ENCODE measurements at regions not wholly inside any gene's neighbourhood (a gene's known extent, or its start where the extent isn't known, plus 50 kb on each side); places are given as distances from the start of the nearest gene placed in this dataset.

DNA sequence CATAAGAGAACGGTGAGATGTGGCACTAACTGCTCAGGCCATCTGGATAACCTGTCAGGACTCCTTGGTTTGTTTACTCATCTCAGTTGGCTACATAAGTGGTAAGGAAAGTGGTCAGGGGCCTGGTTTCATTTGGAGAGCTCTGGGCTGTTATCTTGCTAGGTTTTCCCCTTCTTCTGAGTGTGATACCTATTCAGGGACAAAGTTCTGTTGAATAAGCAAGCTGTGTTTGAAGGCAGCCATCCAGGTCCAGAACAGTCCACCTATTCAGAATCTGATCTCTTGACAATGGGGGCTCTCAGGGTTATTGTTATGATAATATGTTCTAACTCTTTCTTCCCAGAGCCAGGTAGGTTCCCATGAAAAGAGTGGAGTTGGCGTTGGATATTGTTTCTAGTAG is 194.9 kb downstream of the PAH start:
- DNase-seq (ENCODE audit: low spot score), result no peak
- H3K27ac Mint-ChIP-seq (ENCODE audit: unreplicated experiment), result no peak overlapping the region
- no peaks in the 10 kb centered on the region for H3K9me3 Mint-ChIP-seq (ENCODE audit: unreplicated experiment)
- H3K36me3 Mint-ChIP-seq (ENCODE audit: low read depth, unreplicated experiment), result no peaks in the 10 kb centered on the region
- no peaks in the 10 kb centered on the region for H3K27me3 Mint-ChIP-seq (ENCODE audit: unreplicated experiment)
- no peaks in the 10 kb centered on the region for H3K4me1 Mint-ChIP-seq (ENCODE audit: unreplicated experiment)
- H3K4me3 Mint-ChIP-seq (ENCODE audit: unreplicated experiment), result no peak overlapping the region
- TF ChIP-seq, protein P1, sequence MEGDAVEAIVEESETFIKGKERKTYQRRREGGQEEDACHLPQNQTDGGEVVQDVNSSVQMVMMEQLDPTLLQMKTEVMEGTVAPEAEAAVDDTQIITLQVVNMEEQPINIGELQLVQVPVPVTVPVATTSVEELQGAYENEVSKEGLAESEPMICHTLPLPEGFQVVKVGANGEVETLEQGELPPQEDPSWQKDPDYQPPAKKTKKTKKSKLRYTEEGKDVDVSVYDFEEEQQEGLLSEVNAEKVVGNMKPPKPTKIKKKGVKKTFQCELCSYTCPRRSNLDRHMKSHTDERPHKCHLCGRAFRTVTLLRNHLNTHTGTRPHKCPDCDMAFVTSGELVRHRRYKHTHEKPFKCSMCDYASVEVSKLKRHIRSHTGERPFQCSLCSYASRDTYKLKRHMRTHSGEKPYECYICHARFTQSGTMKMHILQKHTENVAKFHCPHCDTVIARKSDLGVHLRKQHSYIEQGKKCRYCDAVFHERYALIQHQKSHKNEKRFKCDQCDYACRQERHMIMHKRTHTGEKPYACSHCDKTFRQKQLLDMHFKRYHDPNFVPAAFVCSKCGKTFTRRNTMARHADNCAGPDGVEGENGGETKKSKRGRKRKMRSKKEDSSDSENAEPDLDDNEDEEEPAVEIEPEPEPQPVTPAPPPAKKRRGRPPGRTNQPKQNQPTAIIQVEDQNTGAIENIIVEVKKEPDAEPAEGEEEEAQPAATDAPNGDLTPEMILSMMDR (IDR thresholded peaks at IDR 0.05; ENCODE audit: unreplicated experiment), result no peak

GRCh38 chr12:102708108-102708507 is 208.9 kb downstream of the PAH start:
- DNase-seq (ENCODE audit: low spot score), result no peak
- Mint-ChIP-seq H3K4me3 (ENCODE audit: unreplicated experiment) (no peak overlapping the region), H3K27ac (ENCODE audit: unreplicated experiment) (no peak overlapping the region), H3K9me3 (ENCODE audit: unreplicated experiment) (no peaks in the 10 kb centered on the region), H3K4me1 (ENCODE audit: unreplicated experiment) (no peaks in the 10 kb centered on the region), H3K27me3 (ENCODE audit: unreplicated experiment) (peaks cover 2% of the 10 kb centered on the region), H3K36me3 (ENCODE audit: low read depth, unreplicated experiment) (no peaks in the 10 kb centered on the region)
- TF ChIP-seq, protein P1 (IDR thresholded peaks at IDR 0.05; ENCODE audit: unreplicated experiment), result no peak

GRCh38 chr12:102702447-102703114 is 214.5 kb downstream of the PAH start:
- H3K27ac Mint-ChIP-seq (ENCODE audit: unreplicated experiment), result no peak overlapping the region

GRCh38 chr12:102696045-102696444 is 215.7 kb upstream of the IGF1 start:
- Mint-ChIP-seq H3K4me1 (ENCODE audit: unreplicated experiment) (no peaks in the 10 kb centered on the region), H3K9me3 (ENCODE audit: unreplicated experiment) (no peaks in the 10 kb centered on the region), H3K27ac (ENCODE audit: unreplicated experiment) (no peak overlapping the region)

More at GRCh38 chr12:102702447-102703114, 214.5 kb downstream of the PAH start:
- DNase-seq (ENCODE audit: low spot score), result peak; percentile 44
- H3K4me3 Mint-ChIP-seq (ENCODE audit: unreplicated experiment), result no peak overlapping the region
- peaks cover 2% of the 10 kb centered on the region for H3K27me3 Mint-ChIP-seq (ENCODE audit: unreplicated experiment)
- H3K36me3 Mint-ChIP-seq (ENCODE audit: low read depth, unreplicated experiment), result no peaks in the 10 kb centered on the region
- TF ChIP-seq, protein P1 (IDR thresholded peaks at IDR 0.05; ENCODE audit: unreplicated experiment), result peak; percentile 80
- no peaks in the 10 kb centered on the region for H3K4me1 Mint-ChIP-seq (ENCODE audit: unreplicated experiment)
- no peaks in the 10 kb centered on the region for H3K9me3 Mint-ChIP-seq (ENCODE audit: unreplicated experiment)

DNA sequence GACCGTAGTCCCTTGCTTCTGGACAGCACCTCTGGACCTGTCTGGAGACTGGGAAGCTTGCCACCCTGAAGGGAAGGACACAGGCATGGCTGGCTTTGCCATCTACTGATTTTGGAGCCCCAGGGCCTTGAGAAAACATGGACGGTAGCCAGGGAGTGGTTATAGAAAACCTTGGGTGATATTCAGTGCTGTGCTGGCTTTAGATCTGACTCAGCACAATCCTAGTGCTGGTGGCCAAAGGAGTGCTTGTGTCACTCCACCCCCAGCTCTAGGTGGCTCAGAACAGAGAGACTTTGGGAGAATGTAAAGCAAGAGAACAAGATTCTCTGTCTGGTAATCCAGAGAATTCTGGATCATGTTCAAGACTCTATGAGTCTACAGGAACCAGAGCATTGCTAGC is 214.5 kb upstream of the IGF1 start:
- Mint-ChIP-seq H3K4me3 (ENCODE audit: unreplicated experiment) (no peak overlapping the region), H3K27me3 (ENCODE audit: unreplicated experiment) (peaks cover 2% of the 10 kb centered on the region), H3K9me3 (ENCODE audit: unreplicated experiment) (no peaks in the 10 kb centered on the region), H3K36me3 (ENCODE audit: low read depth, unreplicated experiment) (no peaks in the 10 kb centered on the region), H3K27ac (ENCODE audit: unreplicated experiment) (no peak overlapping the region), H3K4me1 (ENCODE audit: unreplicated experiment) (no peaks in the 10 kb centered on the region)
- TF ChIP-seq, protein P1 (IDR thresholded peaks at IDR 0.05; ENCODE audit: unreplicated experiment), result no peak
- no peak for DNase-seq (ENCODE audit: low spot score)

More at GRCh38 chr12:102696045-102696444, 215.7 kb upstream of the IGF1 start:
- Mint-ChIP-seq H3K27me3 (ENCODE audit: unreplicated experiment) (peaks cover 2% of the 10 kb centered on the region), H3K4me3 (ENCODE audit: unreplicated experiment) (no peak overlapping the region), H3K36me3 (ENCODE audit: low read depth, unreplicated experiment) (no peaks in the 10 kb centered on the region)
- TF ChIP-seq, protein P1 (IDR thresholded peaks at IDR 0.05; ENCODE audit: unreplicated experiment), result no peak
- DNase-seq (ENCODE audit: low spot score), result no peak
